H9 (cell line): ENCODE measurements at regions not wholly inside any gene's neighbourhood (a gene's known extent, or its start where the extent isn't known, plus 50 kb on each side); places are given as distances from the start of the nearest gene placed in this dataset.

Source experiments
- DNase-seq: peaks from one replicate; pipeline ENCODE4 v3.0.0-alpha.2; 2017
- H2AFZ ChIP-seq: one replicate; pipeline ENCODE4 v1.6.1; 2013; ENCODE audit warnings: mild to moderate bottlenecking, low read length, control low read depth, moderate library complexity
- H2AK5ac ChIP-seq: 2 replicates; pipeline ENCODE4 v1.6.1; 2013; ENCODE audit warnings: low read length, control low read depth, mixed read lengths; ENCODE audit not compliant: insufficient read length
- H2BK120ac ChIP-seq: one replicate; pipeline ENCODE4 v1.6.1; 2013; ENCODE audit warnings: low read depth, mild to moderate bottlenecking, low read length, control low read depth, inconsistent platforms; ENCODE audit not compliant: poor library complexity, severe bottlenecking
- H2BK12ac ChIP-seq: 2 replicates; pipeline ENCODE4 v1.6.1; 2013; ENCODE audit warnings: low read length, control low read depth, mixed read lengths, low read depth; ENCODE audit not compliant: insufficient read length
- H2BK15ac ChIP-seq: 2 replicates; pipeline ENCODE4 v1.6.1; 2013; ENCODE audit warnings: low read depth, low read length, control low read depth
- H2BK20ac ChIP-seq: one replicate; pipeline ENCODE4 v1.6.1; 2013; ENCODE audit warnings: low read depth, mild to moderate bottlenecking, low read length, control low read depth, inconsistent platforms; ENCODE audit not compliant: poor library complexity, severe bottlenecking
- H2BK5ac ChIP-seq: 2 replicates; pipeline ENCODE4 v1.6.1; 2013; ENCODE audit warnings: low read length, control low read depth, mixed read lengths; ENCODE audit not compliant: insufficient read length
- H3K14ac ChIP-seq: 2 replicates; pipeline ENCODE4 v1.6.1; 2013; ENCODE audit warnings: low read length, control low read depth; ENCODE audit not compliant: insufficient read depth
- H3K18ac ChIP-seq: 2 replicates; pipeline ENCODE4 v1.6.1; 2013; ENCODE audit warnings: low read depth, mild to moderate bottlenecking, mixed read lengths, low read length, control low read depth; ENCODE audit not compliant: insufficient read length
- H3K23ac ChIP-seq: 2 replicates; pipeline ENCODE4 v1.6.1; 2013; ENCODE audit warnings: low read length, control low read depth, mixed read lengths, low read depth; ENCODE audit not compliant: insufficient read length
- H3K23me2 ChIP-seq: 2 replicates; pipeline ENCODE4 v1.6.1; 2013; ENCODE audit warnings: low read depth, mild to moderate bottlenecking, mixed read lengths, low read length, control low read depth; ENCODE audit not compliant: insufficient read length, poor library complexity, severe bottlenecking
- H3K27ac ChIP-seq: 2 replicates; pipeline ENCODE4 v1.5.1; 2013; ENCODE audit warnings: low read length, control low read depth, mixed read lengths, low read depth; ENCODE audit not compliant: insufficient read length
- H3K27me3 ChIP-seq: 2 replicates; pipeline ENCODE4 v1.6.1; 2013; ENCODE audit warnings: low read length, control low read depth, inconsistent platforms; ENCODE audit not compliant: insufficient read depth
- H3K4ac ChIP-seq: 2 replicates; pipeline ENCODE4 v1.6.1; 2013; ENCODE audit warnings: low read depth, mild to moderate bottlenecking, control low read depth, inconsistent platforms, low read length, moderate library complexity
- H3K4me1 ChIP-seq: 2 replicates; pipeline ENCODE4 v1.6.1; 2013; ENCODE audit warnings: low read length, control low read depth, inconsistent platforms; ENCODE audit not compliant: insufficient read depth
- H3K4me2 ChIP-seq: 2 replicates; pipeline ENCODE4 v1.6.1; 2013; ENCODE audit warnings: low read length, control low read depth, mixed read lengths; ENCODE audit not compliant: insufficient read length, insufficient read depth
- H3K56ac ChIP-seq: 2 replicates; pipeline ENCODE4 v1.6.1; 2013; ENCODE audit warnings: low read depth, mild to moderate bottlenecking, mixed read lengths, low read length, control low read depth; ENCODE audit not compliant: insufficient read length
- H3K79me1 ChIP-seq: 2 replicates; pipeline ENCODE4 v1.6.1; 2013; ENCODE audit warnings: low read depth, mild to moderate bottlenecking, moderate library complexity, low read length, control low read depth, inconsistent platforms; ENCODE audit not compliant: insufficient read depth, poor library complexity, severe bottlenecking
- H3K79me2 ChIP-seq: 2 replicates; pipeline ENCODE4 v1.6.1; 2013; ENCODE audit warnings: low read length, control low read depth, inconsistent platforms; ENCODE audit not compliant: insufficient read depth
- H3K9ac ChIP-seq: 2 replicates; pipeline ENCODE4 v1.6.1; 2013; ENCODE audit warnings: low read length, control low read depth, mixed read lengths; ENCODE audit not compliant: insufficient read length; ENCODE audit errors: extremely low read depth
- H3K9me3 ChIP-seq: one replicate; pipeline ENCODE4 v1.6.1; 2013; ENCODE audit warnings: low read depth, low read length, inconsistent platforms; ENCODE audit not compliant: control insufficient read depth
- H3T11ph ChIP-seq: one replicate; pipeline ENCODE4 v1.6.1; 2013; ENCODE audit warnings: mild to moderate bottlenecking, low read length, control low read depth, inconsistent platforms
- H4K20me1 ChIP-seq: one replicate; pipeline ENCODE4 v1.6.1; 2013; ENCODE audit not compliant: control insufficient read depth, insufficient read length, insufficient read depth
- H4K5ac ChIP-seq: 2 replicates; pipeline ENCODE4 v1.6.1; 2013; ENCODE audit warnings: low read depth, mild to moderate bottlenecking, mixed read lengths, low read length, control low read depth; ENCODE audit not compliant: insufficient read length
- H4K8ac ChIP-seq: replicated peaks from 2 replicates; pipeline ENCODE4 v1.6.1; 2013; ENCODE audit warnings: low read length, control low read depth, mixed read lengths, low read depth; ENCODE audit not compliant: insufficient read length
- H4K91ac ChIP-seq: 2 replicates; pipeline ENCODE4 v1.6.1; 2013; ENCODE audit warnings: low read depth, mild to moderate bottlenecking, moderate library complexity, mixed read lengths, low read length, control low read depth; ENCODE audit not compliant: insufficient read length
- H3K27ac Mint-ChIP-seq, 3 experiments: 2 replicates in 2 of 3; 3 replicates in 1 of 3; pipeline ENCODE4 v1.8.0; 2020 to 2021; ENCODE audit warnings: mixed read lengths in 3 of 3, mild to moderate bottlenecking in 1 of 3, moderate library complexity in 1 of 3
- H3K27me3 Mint-ChIP-seq: 2 replicates; pipeline ENCODE4 v1.8.0; 2021; ENCODE audit warnings: low read depth, mild to moderate bottlenecking, moderate library complexity, mixed read lengths
- H3K36me3 Mint-ChIP-seq, 3 experiments: 2 replicates in 2 of 3; 3 replicates in 1 of 3; pipeline ENCODE4 v1.8.0; 2020 to 2021; ENCODE audit warnings: low read depth in 3 of 3, mixed read lengths in 3 of 3; ENCODE audit not compliant: insufficient read depth in 1 of 3
- H3K4me1 Mint-ChIP-seq, 2 experiments: 2 replicates each; pipeline ENCODE4 v1.8.0; 2020; ENCODE audit warnings: mixed read lengths in 2 of 2
- H3K4me3 Mint-ChIP-seq, 2 experiments: 2 replicates in 1 of 2; 3 replicates in 1 of 2; pipeline ENCODE4 v1.8.0; 2020 to 2021; ENCODE audit warnings: mild to moderate bottlenecking in 2 of 2, mixed read lengths in 2 of 2, moderate library complexity in 1 of 2
- H3K9me3 Mint-ChIP-seq, 2 experiments: 2 replicates in 1 of 2; 3 replicates in 1 of 2; pipeline ENCODE4 v1.8.0; 2020; ENCODE audit warnings: mild to moderate bottlenecking in 2 of 2, mixed read lengths in 2 of 2, moderate library complexity in 1 of 2
- WGBS: extraction: QIAGEN DNeasy Blood & Tissue Kit; methylation state at CpG from one replicate; pipeline ENCODE4 v1.1.7; 2013; ENCODE audit warnings: missing lambda C conversion rate, low lambda C conversion rate, mixed read lengths; ENCODE audit not compliant: insufficient read length; ENCODE audit errors: extremely low coverage; 5-methylcytosine and 5-hydroxymethylcytosine counted together
- TF ChIP-seq, protein P1 (sequence below): fragments of 200-600 bp; sonication (generic); conservative IDR thresholded peaks from 3 replicates; pipeline ENCODE4 v1.8.0; 2021; ENCODE audit warnings: antibody characterized with exemption, mild to moderate bottlenecking

DNA sequence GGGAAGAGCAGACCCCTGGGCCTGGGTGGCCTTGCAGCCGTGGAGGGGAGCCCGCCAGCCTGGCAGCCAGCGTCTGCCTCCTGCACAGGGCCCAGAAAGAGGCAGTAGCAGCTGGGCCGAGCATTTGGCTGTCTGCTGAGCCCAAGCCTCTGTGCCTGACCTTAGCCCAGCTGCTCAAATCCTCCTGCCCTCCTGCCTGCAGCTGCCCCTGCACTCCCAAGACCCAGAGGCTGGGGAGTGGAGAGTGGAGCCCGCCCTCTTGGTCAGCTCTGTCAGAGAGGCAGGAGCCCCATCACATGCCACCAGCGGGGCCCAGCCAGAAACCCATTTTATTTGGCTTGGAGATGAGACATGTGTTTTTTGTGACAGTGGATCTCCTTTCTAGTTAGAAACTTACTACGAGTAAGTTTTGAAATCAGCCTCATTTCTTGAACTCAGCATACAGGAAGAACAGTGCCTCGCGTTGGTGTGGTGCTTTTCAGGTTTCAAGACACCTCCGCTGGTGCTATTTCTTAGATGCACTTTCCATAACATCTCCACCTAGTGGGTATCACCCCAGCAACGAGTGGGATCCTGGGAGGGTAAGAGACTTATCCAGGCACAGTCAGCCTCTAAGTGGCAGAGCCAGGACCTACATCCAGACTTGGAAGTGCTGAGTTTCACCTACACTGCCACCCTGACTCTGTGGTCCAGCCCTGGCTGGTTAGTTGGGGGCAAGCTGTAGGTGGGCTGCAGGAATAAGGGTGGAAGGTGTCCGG lies 477.1 kb downstream of the RPS24 start:
- no peaks in the 10 kb centered on the region for H3K23me2 ChIP-seq
- H3K4ac ChIP-seq = no peak overlapping the region
- peaks cover 0 to 3% of the 10 kb centered on the region in 2 experiments; a peak in 2 of 4 replicates for H3K4me1 Mint-ChIP-seq
- H3K9me3 ChIP-seq = no peaks in the 10 kb centered on the region
- no peak overlapping the region for H2BK20ac ChIP-seq
- H3K18ac ChIP-seq = no peak overlapping the region
- H2BK12ac ChIP-seq = no peak overlapping the region
- TF ChIP-seq, protein P1, sequence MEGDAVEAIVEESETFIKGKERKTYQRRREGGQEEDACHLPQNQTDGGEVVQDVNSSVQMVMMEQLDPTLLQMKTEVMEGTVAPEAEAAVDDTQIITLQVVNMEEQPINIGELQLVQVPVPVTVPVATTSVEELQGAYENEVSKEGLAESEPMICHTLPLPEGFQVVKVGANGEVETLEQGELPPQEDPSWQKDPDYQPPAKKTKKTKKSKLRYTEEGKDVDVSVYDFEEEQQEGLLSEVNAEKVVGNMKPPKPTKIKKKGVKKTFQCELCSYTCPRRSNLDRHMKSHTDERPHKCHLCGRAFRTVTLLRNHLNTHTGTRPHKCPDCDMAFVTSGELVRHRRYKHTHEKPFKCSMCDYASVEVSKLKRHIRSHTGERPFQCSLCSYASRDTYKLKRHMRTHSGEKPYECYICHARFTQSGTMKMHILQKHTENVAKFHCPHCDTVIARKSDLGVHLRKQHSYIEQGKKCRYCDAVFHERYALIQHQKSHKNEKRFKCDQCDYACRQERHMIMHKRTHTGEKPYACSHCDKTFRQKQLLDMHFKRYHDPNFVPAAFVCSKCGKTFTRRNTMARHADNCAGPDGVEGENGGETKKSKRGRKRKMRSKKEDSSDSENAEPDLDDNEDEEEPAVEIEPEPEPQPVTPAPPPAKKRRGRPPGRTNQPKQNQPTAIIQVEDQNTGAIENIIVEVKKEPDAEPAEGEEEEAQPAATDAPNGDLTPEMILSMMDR = peak; percentile 28; the same call in 2 of the 3 replicates
- H3K79me2 ChIP-seq = no peaks in the 10 kb centered on the region
- H3K27ac Mint-ChIP-seq = no peak overlapping the region; a peak in 1 of 7 replicates
- H3K4me1 ChIP-seq = no peaks in the 10 kb centered on the region
- no peak overlapping the region for H3K4me2 ChIP-seq
- no peak overlapping the region for H2AK5ac ChIP-seq
- no peak overlapping the region for H3K23ac ChIP-seq
- no CpG with 5 or more reads among the region's 12 CpGs for WGBS
- no peak overlapping the region for H3K4me3 Mint-ChIP-seq
- no peak overlapping the region for H2BK120ac ChIP-seq
- no peak overlapping the region for H3K56ac ChIP-seq
- no peak overlapping the region for H3K27ac ChIP-seq
- no peak overlapping the region for H3T11ph ChIP-seq
- H3K14ac ChIP-seq = no peak overlapping the region
- no peak overlapping the region for H3K9ac ChIP-seq
- no peaks in the 10 kb centered on the region for H3K27me3 ChIP-seq
- no peak overlapping the region for H2BK15ac ChIP-seq
- H2AFZ ChIP-seq = no peak overlapping the region
- H3K36me3 Mint-ChIP-seq = no peaks in the 10 kb centered on the region
- no peaks in the 10 kb centered on the region for H4K20me1 ChIP-seq
- no peaks in the 10 kb centered on the region for H3K79me1 ChIP-seq
- no peak overlapping the region for H4K5ac ChIP-seq
- H3K27me3 Mint-ChIP-seq = peaks cover 3% of the 10 kb centered on the region; the same call in 1 of the 2 replicates
- no peak overlapping the region for H4K91ac ChIP-seq
- no peak for DNase-seq
- H3K9me3 Mint-ChIP-seq = no peaks in the 10 kb centered on the region
- H4K8ac ChIP-seq = no peak overlapping the region
- H2BK5ac ChIP-seq = no peak overlapping the region
